Lower leg skin (tissue), 3 donors: ENCODE measurements at regions not wholly inside any gene's neighbourhood (a gene's known extent, or its start where the extent isn't known, plus 50 kb on each side); places are given as distances from the start of the nearest gene placed in this dataset.

Experiments
- POLR2A ChIP-seq, 2 donors: fragments of 450-650 bp; IDR thresholded peaks; one replicate each; pipeline ENCODE4 v1.6.1; 2016 to 2017; ENCODE audit warnings: antibody characterized with exemption in 2 of 2, mild to moderate bottlenecking in 1 of 2, moderate library complexity in 1 of 2
- TF ChIP-seq, protein P1 (sequence below), 3 donors: fragments of 450-650 bp; IDR thresholded peaks; one replicate each; pipeline ENCODE4 v1.5.1; 2016; ENCODE audit warnings: antibody characterized with exemption in 3 of 3, mild to moderate bottlenecking in 3 of 3, moderate library complexity in 2 of 3

DNA sequence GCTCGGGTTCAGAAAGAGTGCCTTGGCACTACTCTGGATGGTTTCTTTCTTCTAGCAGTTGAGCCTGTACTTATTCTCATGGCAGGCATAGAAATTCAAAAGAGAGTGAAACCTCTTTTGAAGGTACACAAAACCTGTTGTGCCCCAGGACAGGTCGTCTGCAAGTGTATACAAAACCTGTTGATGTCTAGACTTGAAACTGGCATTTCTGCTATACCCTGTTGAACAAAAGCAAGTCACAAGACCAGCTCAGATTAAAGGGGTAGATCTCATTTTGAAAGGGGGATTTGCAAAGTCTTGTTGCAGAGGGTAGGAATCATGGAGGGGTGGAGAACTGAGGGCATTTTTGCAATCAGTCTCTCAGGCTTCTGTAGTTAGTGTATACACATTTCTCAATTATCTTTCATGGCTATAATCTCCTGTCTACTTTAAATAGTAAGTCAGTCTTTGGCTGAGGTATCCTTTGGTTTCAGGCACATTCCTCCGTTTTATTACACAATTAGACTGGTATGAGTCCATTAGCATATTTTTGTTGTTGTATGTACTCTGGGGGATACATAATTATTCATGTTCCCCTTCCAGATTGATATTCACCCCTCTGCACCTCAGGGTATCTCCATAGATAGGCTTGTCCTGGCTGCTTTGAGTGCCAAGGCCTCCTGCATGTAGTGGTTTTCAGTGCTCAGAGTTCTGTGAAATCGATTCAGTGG is 251.4 kb downstream of the DTHD1 start:
- TF ChIP-seq, protein P1, sequence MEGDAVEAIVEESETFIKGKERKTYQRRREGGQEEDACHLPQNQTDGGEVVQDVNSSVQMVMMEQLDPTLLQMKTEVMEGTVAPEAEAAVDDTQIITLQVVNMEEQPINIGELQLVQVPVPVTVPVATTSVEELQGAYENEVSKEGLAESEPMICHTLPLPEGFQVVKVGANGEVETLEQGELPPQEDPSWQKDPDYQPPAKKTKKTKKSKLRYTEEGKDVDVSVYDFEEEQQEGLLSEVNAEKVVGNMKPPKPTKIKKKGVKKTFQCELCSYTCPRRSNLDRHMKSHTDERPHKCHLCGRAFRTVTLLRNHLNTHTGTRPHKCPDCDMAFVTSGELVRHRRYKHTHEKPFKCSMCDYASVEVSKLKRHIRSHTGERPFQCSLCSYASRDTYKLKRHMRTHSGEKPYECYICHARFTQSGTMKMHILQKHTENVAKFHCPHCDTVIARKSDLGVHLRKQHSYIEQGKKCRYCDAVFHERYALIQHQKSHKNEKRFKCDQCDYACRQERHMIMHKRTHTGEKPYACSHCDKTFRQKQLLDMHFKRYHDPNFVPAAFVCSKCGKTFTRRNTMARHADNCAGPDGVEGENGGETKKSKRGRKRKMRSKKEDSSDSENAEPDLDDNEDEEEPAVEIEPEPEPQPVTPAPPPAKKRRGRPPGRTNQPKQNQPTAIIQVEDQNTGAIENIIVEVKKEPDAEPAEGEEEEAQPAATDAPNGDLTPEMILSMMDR (IDR thresholded peaks at IDR 0.05), result no peak
- TF ChIP-seq POLR2A (IDR thresholded peaks at IDR 0.05), result no peak
